OCI-LY1 (cell line): ENCODE measurements at regions not wholly inside any gene's neighbourhood (a gene's known extent, or its start where the extent isn't known, plus 50 kb on each side); places are given as distances from the start of the nearest gene placed in this dataset.

Source experiments
- EZH2 ChIP-seq: fragments of 200-600 bp; sonication (generic), shearing (Covaris generic); IDR thresholded peaks from 2 replicates; pipeline ENCODE4 v1.8.0; 2017; ENCODE audit warnings: borderline replicate concordance, mixed run types, mild to moderate bottlenecking, antibody characterized with exemption, low read length, moderate library complexity, mixed read lengths
- TF ChIP-seq, protein P1 (sequence below): fragments of 200-600 bp; sonication (generic), shearing (Covaris generic); IDR thresholded peaks from 2 replicates; pipeline ENCODE4 v1.5.1; 2017; ENCODE audit warnings: mild to moderate bottlenecking, antibody characterized with exemption, low read length, moderate library complexity, mixed read lengths

DNA sequence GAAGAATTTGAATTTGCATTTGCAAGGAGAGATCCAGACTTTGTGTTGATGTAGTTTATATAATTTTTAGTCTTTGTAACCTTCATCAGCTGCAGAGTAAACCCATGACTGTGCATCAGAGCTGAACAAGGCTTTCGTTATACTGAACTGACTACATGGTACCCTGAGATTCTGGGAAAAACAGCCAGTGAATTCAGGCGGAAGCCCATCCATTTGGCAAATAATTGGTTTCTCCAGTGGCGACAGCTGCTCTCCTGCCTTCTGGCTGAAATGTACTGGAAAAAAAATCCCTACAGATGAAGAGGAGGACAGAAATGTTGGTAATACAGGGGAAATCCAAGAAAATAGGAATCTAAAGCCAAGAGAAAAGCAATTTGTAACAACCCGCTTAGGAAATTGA is 657.5 kb upstream of the CDH7 start:
- TF ChIP-seq EZH2, result no peak
- TF ChIP-seq, protein P1, sequence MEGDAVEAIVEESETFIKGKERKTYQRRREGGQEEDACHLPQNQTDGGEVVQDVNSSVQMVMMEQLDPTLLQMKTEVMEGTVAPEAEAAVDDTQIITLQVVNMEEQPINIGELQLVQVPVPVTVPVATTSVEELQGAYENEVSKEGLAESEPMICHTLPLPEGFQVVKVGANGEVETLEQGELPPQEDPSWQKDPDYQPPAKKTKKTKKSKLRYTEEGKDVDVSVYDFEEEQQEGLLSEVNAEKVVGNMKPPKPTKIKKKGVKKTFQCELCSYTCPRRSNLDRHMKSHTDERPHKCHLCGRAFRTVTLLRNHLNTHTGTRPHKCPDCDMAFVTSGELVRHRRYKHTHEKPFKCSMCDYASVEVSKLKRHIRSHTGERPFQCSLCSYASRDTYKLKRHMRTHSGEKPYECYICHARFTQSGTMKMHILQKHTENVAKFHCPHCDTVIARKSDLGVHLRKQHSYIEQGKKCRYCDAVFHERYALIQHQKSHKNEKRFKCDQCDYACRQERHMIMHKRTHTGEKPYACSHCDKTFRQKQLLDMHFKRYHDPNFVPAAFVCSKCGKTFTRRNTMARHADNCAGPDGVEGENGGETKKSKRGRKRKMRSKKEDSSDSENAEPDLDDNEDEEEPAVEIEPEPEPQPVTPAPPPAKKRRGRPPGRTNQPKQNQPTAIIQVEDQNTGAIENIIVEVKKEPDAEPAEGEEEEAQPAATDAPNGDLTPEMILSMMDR, result no peak
